Fibroblast of pulmonary artery (primary cell): ENCODE measurements at regions not wholly inside any gene's neighbourhood (a gene's known extent, or its start where the extent isn't known, plus 50 kb on each side); places are given as distances from the start of the nearest gene placed in this dataset.

Source experiments
- DNase-seq: peaks from one replicate; pipeline ENCODE4 v3.0.0-alpha.2; 2010; ENCODE audit warnings: low read depth
- H3K4me3 ChIP-seq: replicated peaks from 2 replicates; pipeline ENCODE4 v1.5.1; 2011; ENCODE audit warnings: low read depth, mild to moderate bottlenecking, control low read depth, low read length, moderate library complexity
- CTCF ChIP-seq: IDR thresholded peaks from 2 replicates; pipeline ENCODE4 v1.5.1; 2011; ENCODE audit warnings: mild to moderate bottlenecking, control low read depth, low read length, inconsistent platforms; ENCODE audit errors: missing control alignments

DNA sequence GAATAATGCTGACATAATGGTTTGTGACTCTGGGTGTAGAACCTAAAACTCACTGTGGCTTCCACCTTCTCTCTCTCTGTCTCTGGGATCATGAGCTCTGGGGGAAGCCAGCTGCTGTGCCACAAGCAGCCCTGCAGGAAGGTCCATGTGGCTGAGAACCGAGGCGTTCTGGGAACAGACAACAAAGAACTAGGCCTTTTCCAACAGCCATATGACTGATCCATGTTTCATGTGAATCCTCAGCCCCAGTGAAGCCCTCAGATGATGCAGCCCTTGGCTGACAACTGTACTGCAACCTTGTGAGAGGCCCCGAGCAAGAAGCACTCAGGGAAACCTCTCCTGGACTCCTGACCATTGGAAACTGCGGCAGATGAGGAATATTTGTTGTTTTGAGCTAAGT lies 56.6 kb downstream of the HLA-G start:
- H3K4me3 ChIP-seq, result no peak overlapping the region
- no peak for DNase-seq
- TF ChIP-seq CTCF, result no peak

GRCh38 chr6:29886701-29887100 lies 55.6 kb upstream of the HLA-A start:
- no peak for DNase-seq
- no peak for TF ChIP-seq CTCF
- H3K4me3 ChIP-seq, result no peak overlapping the region

- peak; percentile 6 for DNase-seq
- no peak for TF ChIP-seq CTCF
- peak overlapping the region; percentile 62 for H3K4me3 ChIP-seq
Observed at GRCh38 chr6:29887330-29887818, 55.0 kb upstream of the HLA-A start.

- DNase-seq, result peak; percentile 26
Observed at GRCh38 chr6:29887819-29888776, 54.2 kb upstream of the HLA-A start.

More at GRCh38 chr6:29887819-29888776, 54.2 kb upstream of the HLA-A start:
- H3K4me3 ChIP-seq, result peak overlapping the region; percentile 62
- TF ChIP-seq CTCF, result no peak
